ENCODE measurements at regions not wholly inside any gene's neighbourhood (a gene's known extent, or its start where the extent isn't known, plus 50 kb on each side); places are given as distances from the start of the nearest gene placed in this dataset.
A peak's percentile ranks its signal among the peaks of the same experiment; 100 is the strongest.

- DNase-seq (ENCODE audit: low read depth): no peak
These were observed 240.4 kb downstream of the SYK start for GRCh38 chr9:91042024-91042423.

- no peak for DNase-seq (ENCODE audit: low read depth)
These were observed 240.9 kb downstream of the SYK start for GRCh38 chr9:91042541-91042940.

GRCh38 chr9:91043056-91043810 is 241.6 kb downstream of the SYK start:
- DNase-seq (ENCODE audit: low read depth): no peak

- DNase-seq (ENCODE audit: low read depth): no peak
These were observed 242.2 kb downstream of the SYK start for GRCh38 chr9:91043811-91044175.

GRCh38 chr9:91044354-91044753 is 242.7 kb downstream of the SYK start:
- DNase-seq (ENCODE audit: low read depth): no peak

DNA sequence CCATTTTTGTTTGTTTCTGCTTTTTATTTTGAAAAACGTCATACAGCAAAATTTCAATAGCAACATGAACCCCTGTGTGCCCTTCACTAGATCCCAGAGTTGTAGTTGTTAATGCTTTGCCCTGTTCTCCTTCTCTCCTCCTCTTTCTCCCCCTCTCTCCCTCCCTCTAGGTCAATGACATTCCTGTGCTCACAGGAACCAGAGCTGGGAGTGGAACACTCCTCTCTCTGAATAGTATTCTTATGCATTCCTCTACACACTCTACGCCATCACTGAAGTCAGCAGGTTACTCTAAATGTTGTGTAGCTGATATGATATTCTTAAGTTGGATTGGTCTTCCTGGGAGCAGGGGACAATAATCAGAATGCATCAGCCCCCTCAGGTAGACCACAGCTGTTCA is 243.4 kb downstream of the SYK start:
- DNase-seq (ENCODE audit: low read depth): no peak

GRCh38 chr9:91047529-91047928 is 245.9 kb downstream of the SYK start:
- peak; percentile 46 for DNase-seq (ENCODE audit: low read depth)

- DNase-seq (ENCODE audit: low read depth): peak; percentile 35
These were observed 246.5 kb downstream of the SYK start for GRCh38 chr9:91047993-91048607.

DNA sequence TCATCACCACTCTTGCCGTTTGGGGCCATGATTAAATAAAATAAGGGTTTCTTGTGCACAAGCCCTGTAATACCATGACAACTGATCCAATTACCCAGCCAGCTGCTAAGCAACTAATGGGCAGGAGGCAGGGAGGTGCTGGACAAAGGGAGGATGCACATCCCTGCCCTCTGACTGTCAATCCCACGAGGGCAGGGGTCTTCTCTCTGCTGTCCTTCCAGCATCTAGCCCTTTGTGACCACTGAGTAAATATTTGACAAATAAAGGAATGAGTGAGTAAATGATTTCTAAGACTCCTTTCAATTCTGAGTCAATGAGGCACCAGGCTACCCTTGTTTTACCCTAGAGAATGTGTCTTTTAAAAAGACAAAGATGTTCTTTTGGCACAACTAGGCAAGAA is 247.1 kb downstream of the SYK start:
- DNase-seq (ENCODE audit: low read depth): no peak

DNA sequence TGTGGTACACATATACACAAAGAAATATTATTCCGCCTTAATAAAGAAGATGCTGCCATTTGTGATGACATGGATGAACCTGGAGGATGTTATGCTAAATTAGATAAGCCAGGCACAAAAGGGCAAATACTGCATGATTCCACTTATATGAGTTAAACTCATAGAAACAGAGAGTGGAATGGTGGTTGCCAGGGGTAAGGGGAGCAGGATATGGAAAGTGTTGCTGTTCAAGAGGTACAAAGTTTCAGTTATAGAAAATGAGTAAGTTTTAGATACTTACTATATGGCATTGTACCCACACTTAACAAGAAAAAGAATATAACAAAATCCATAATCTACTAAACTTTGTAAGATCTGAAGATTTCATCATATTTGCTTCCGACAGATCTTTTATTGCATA is 252.2 kb downstream of the SYK start:
- DNase-seq (ENCODE audit: low read depth): no peak

- DNase-seq (ENCODE audit: low read depth): no peak
These were observed 254.2 kb downstream of the SYK start for GRCh38 chr9:91055845-91056244.

- no peak for DNase-seq (ENCODE audit: low read depth)
These were observed 254.9 kb downstream of the SYK start for GRCh38 chr9:91056486-91056885.

DNA sequence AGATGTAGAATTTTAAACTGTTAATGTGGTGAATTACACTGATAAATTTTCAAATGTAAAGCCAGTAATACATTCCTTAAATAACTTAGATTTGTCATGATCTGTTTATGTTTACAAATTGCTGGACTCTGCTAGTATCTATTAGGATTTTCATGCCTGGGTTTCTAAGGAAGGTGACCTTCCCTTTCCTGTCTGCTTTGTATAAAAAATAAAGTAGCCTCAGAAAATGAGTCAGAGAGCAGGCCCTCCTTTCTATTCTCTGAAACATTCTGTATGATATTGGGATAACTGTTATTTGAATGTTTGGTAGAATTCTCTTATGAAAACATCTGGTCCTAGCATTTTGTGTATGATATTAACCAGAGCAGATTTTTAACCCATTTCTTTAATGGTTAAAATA is 255.3 kb downstream of the SYK start:
- no peak for DNase-seq (ENCODE audit: low read depth)

DNA sequence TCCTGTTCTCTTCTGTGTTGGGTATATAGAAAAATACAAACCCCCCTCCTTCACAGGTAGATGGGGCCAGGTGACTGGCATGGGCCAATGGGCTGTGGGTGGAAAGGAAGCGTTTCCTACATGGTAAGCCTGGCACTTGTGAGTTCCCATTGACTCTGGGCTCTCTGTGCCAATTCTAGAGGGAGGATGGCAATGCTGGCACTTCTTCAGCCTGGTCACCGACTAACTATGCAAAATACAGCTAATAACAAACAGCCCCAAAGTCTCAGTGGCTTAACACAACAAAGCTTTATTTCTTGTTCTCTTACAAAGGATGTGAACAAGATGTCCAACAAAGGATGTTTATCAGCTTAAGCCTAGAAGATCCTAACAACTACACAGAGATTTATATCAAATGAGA is 258.1 kb downstream of the SYK start:
- DNase-seq (ENCODE audit: low read depth): no peak

DNA sequence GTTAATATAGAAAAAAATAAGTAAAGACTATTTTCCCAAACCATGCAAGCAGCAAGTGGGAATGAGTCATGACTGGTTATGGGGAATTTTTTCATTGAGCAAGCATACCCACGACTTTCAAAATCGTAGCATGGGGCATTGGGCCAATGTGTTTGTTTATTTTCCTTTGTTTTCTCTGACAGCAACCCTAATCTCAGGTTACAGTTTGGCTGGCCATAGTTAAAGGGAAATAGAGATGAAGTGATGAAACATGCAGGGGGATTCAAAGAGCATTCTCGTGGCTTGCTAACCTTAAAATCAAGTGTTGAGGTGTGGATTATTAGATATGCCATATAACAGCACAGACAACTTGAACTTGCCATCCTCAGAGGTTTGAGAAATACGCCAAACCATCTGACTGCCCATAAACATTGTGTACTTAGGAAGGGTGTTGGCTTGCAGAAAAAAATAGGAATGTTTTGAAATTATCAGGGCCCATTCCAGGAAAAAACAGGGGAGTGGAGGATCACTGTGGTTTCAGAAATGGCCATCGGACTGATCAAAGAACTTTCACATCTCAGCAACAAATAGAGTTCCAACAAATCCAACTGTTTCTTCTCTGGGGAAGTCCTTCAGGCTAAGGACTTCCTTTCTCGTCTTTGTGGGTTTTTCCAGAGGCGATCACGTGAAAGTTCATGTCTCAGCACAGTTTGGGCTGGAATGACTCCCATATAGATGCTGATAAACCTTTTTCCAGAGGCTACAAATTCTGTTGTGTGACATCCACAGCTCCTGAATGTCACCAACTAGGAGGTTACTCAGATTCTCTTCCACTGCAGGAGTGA is 259.1 kb downstream of the SYK start:
- DNase-seq (ENCODE audit: low read depth): no peak

DNA sequence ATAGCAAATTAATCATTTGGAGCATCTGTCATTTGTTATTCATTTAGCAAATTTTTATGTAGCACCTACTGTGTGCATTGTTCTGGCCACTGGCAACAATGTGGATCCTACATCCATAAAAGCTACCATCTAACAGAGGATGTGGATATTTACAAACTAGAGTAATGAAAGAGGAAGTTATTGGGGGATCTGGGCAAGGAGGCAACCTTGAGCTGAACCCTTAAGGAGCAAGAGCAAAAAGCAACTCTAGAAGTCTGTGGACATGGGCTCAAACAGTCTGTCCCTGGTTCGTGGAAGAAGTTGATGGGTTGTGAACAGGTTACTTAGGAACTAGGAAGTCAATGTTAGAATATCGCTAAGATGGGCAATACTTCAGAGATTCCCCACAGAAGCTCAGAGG is 259.9 kb downstream of the SYK start:
- no peak for DNase-seq (ENCODE audit: low read depth)

- DNase-seq (ENCODE audit: low read depth): no peak
These were observed 260.7 kb downstream of the SYK start for GRCh38 chr9:91062281-91062680.

- DNase-seq (ENCODE audit: low read depth): no peak
These were observed 261.9 kb downstream of the SYK start for GRCh38 chr9:91063471-91063870.

DNA sequence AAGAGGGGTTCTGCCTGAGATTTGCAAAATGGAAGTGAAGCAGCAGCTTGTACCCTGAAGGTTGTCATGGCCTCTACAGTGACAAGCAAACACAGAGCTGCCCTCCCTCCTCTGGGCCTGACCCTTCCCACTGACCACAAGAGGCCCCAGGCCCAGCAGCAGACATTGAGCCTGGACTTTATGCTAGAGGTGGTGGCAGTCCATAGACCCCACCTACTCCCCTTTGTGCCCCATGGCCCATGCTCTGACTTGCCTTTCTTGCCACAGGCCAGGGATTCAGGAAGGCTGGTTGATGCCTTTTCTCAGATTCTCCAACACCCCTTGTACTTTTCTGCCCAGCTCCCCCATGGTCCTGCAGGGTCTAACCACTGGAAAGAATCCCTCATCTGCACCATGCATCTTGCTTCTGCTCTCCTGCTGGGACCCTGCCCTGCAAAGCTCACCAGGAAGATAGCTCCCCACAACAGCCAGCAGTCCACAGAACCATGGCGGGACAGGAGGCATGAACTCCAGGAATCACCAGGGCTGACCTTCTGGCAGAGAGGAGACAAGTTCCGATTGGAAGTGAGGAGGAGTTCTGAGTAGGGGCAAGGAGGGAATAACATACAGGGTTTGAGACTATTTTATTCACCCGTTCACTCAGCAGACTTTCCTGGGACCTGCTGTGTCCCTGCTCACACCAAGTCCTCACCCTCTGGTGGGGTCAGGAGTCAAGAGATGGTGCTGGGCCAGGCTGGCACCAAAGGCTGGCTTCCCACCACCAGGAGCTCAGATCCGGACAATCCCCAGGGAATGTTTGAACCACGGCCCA is 263.8 kb downstream of the SYK start:
- no peak for DNase-seq (ENCODE audit: low read depth)

DNA sequence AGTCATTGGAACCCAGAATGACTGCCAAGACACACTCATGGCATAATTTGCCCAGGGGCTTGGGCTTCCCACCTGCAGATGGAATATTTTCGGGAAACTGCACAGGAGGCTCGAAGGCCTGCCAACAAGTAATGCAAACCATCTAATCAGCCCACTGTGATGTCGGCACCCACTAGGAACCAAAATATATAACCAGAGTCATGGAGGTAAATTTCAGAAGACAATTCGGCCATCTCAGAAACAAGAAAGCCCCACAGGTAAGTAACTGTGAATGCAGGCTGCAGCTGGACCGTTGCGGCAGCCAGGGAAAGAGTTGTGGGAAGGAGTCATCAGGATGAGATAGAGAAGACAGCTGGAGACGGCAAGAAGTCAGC is 264.4 kb downstream of the SYK start:
- no peak for DNase-seq (ENCODE audit: low read depth)

DNA sequence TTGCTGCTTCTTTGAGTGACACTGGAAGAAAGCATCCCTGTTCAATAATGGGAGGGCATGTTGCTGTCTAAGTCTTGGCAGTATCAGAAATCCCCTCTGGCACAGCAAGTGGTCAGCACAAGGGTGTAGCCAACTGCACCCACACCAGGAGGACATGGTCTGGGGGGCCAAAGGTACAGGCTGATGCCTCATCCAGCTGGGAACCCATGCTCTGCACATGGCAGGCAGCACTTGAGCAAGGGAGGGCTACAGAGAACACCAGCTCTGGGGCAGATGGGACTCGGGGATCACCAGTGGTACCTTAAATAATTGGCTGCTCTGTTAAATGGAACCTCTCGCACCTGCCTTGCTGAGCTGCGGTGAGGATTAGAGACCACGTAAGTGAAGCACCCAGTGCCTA is 265.2 kb downstream of the SYK start:
- no peak for DNase-seq (ENCODE audit: low read depth)

GRCh38 chr9:91067306-91067860 is 265.8 kb downstream of the SYK start:
- no peak for DNase-seq (ENCODE audit: low read depth)
